ENCODE measurements at regions not wholly inside any gene's neighbourhood (a gene's known extent, or its start where the extent isn't known, plus 50 kb on each side); places are given as distances from the start of the nearest gene placed in this dataset.

- TF ChIP-seq EZH2phosphoT487 (IDR thresholded peaks at IDR 0.05; ENCODE audit: insufficient read depth, low read depth) = no peak
- TF ChIP-seq EZH2 (IDR thresholded peaks at IDR 0.05; ENCODE audit: insufficient read depth, poor library complexity, severe bottlenecking) = no peak
Measured at GRCh38 chr4:17010426-17011087, 112.1 kb upstream of the LDB2 start.
